ENCODE measurements at regions not wholly inside any gene's neighbourhood (a gene's known extent, or its start where the extent isn't known, plus 50 kb on each side); places are given as distances from the start of the nearest gene placed in this dataset.

GRCh38 chr4:33088713-33089112 is 2368.5 kb downstream of the PCDH7 start:
- DNase-seq (ENCODE audit: low read depth): peak; percentile 65
- no peak for TF ChIP-seq CTCF (conservative IDR thresholded peaks at IDR 0.05; ENCODE audit: low read length)
- H3K4me3 ChIP-seq (ENCODE audit: low read length): no peak overlapping the region

- DNase-seq (ENCODE audit: low read depth): no peak
- no peak overlapping the region for H3K4me3 ChIP-seq (ENCODE audit: low read length)
- no peak for TF ChIP-seq CTCF (conservative IDR thresholded peaks at IDR 0.05; ENCODE audit: low read length)
These were observed 2370.7 kb downstream of the PCDH7 start for GRCh38 chr4:33090910-33091309.

- TF ChIP-seq CTCF (conservative IDR thresholded peaks at IDR 0.05; ENCODE audit: low read length): no peak
- no peak for DNase-seq (ENCODE audit: low read depth)
- H3K4me3 ChIP-seq (ENCODE audit: low read length): no peak overlapping the region
These were observed 2371.8 kb downstream of the PCDH7 start for GRCh38 chr4:33091961-33092360.

- no peak overlapping the region for H3K4me3 ChIP-seq (ENCODE audit: low read length)
- no peak for DNase-seq (ENCODE audit: low read depth)
- TF ChIP-seq CTCF (conservative IDR thresholded peaks at IDR 0.05; ENCODE audit: low read length): no peak
These were observed 2384.1 kb downstream of the PCDH7 start for GRCh38 chr4:33104273-33104672.

- TF ChIP-seq CTCF (conservative IDR thresholded peaks at IDR 0.05; ENCODE audit: low read length): no peak
- DNase-seq (ENCODE audit: low read depth): peak; percentile 16
- no peak overlapping the region for H3K4me3 ChIP-seq (ENCODE audit: low read length)
These were observed 2387.6 kb downstream of the PCDH7 start for GRCh38 chr4:33107814-33108213.

- DNase-seq (ENCODE audit: low read depth): peak; percentile 38
- no peak for TF ChIP-seq CTCF (conservative IDR thresholded peaks at IDR 0.05; ENCODE audit: low read length)
- no peak overlapping the region for H3K4me3 ChIP-seq (ENCODE audit: low read length)
These were observed 2390.9 kb downstream of the PCDH7 start for GRCh38 chr4:33111117-33111516.

GRCh38 chr4:33116871-33117270 is 2396.7 kb downstream of the PCDH7 start:
- H3K4me3 ChIP-seq (ENCODE audit: low read length): no peak overlapping the region
- no peak for DNase-seq (ENCODE audit: low read depth)
- no peak for TF ChIP-seq CTCF (conservative IDR thresholded peaks at IDR 0.05; ENCODE audit: low read length)
